Superior temporal gyrus (tissue), 1 donor: ENCODE measurements at regions not wholly inside any gene's neighbourhood (a gene's known extent, or its start where the extent isn't known, plus 50 kb on each side); places are given as distances from the start of the nearest gene placed in this dataset.

Experiments used
- DNase-seq: peaks from one replicate; pipeline ENCODE4 v3.0.0-alpha.2; 2016; ENCODE audit errors: extremely low spot score

DNA sequence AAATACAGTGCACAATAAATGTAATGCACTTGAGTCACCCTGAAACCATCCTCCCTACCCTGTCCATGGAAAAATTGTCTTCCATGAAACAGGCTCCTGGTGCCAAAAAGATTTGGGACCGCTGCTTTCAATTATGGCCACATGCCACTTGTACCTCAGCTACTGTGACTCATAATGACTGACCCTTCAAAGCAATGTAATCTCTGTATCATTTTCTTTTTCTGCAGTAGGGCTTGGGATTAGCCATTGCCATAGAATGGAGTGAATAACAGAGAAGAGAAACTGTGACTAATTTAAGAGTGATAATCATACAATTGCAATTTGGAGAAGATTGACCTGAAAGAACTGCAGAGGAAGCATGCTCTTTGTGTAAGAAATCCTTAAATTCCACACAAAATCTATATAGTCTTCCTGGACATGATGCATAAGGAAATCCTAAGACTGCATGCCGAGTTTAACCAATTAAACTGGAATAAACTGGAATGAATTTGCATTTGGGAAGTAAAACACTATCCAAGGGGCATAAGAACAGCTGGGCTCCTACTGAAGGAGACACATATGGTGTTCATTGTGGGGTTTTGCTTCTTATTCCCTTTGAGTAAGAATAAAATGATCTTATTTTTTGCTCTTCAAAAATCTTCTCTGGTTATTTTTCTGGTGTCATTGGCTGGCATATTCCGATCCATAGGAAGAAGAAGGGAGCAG, 59.5 kb upstream of the SLC7A1 start:
- no peak for DNase-seq

DNA sequence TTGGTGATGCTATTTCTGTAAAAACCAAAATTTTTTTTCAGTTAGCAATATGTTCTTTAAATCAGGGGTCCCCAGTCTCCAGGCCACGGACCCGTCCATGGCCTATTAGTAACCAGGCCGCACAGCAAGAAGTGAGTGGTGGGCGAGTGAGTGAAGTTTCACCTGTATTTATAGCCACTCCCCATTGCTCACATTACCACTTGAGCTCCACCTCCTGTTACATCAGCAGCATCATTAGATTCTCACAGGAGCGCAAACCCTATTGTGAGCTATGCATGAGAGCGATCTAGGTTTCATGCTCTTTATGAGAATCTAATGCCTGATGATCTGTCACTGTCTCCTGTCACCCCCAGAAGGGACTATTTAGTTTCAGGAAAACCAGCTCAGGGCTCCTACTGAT, 58.9 kb upstream of the SLC7A1 start:
- DNase-seq, result no peak

DNA sequence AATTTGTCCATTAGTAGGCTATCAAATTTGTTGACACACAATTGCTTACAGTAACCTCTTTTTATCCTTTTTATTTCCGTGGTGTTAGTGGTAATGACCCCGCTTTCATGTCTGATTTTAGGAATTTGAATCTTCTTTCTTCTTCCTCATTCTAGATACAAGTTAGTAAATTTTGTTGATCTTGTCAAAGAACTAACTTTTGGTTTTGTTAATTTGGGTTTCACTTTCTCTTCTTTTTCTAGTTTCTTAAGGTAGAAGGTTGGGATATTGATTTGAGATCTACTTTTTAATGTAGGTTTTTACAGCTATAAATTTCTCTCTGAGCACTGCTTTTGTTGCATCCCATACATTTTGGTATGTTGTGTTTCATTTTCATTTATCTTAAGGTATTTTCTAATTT, 53.3 kb upstream of the SLC7A1 start:
- no peak for DNase-seq
